Astrocyte (in vitro differentiated cells and primary cell): ENCODE measurements at regions not wholly inside any gene's neighbourhood (a gene's known extent, or its start where the extent isn't known, plus 50 kb on each side); places are given as distances from the start of the nearest gene placed in this dataset.
"Not testable (repeated sequence)": the region's sequence is repeated elsewhere in the genome, so short reads cannot be mapped to it uniquely, and the experiment has no call there.

Experiments used
- CTCF ChIP-seq: IDR thresholded peaks from 2 replicates; pipeline ENCODE4 v1.5.1; 2011; ENCODE audit warnings: low read depth, mild to moderate bottlenecking, inconsistent platforms, low read length, moderate library complexity; ENCODE audit not compliant: insufficient read depth
- EZH2 ChIP-seq: IDR thresholded peaks from 2 replicates; pipeline ENCODE4 v1.6.1; 2012; ENCODE audit warnings: mild to moderate bottlenecking, low read length, inconsistent platforms; ENCODE audit not compliant: insufficient read depth

GRCh38 chr1:243067056-243067455, 188.0 kb downstream of the CEP170 start:
- TF ChIP-seq CTCF, EZH2: not testable (repeated sequence)
